ENCODE measurements at regions not wholly inside any gene's neighbourhood (a gene's known extent, or its start where the extent isn't known, plus 50 kb on each side); places are given as distances from the start of the nearest gene placed in this dataset.
A peak's percentile ranks its signal among the peaks of the same experiment; 100 is the strongest.

- ATAC-seq = peak; percentile 66; the same call in 2 of the 3 replicates
Measured at GRCh38 chr14:22084393-22085281, 411.0 kb upstream of the OR4E1 start.

GRCh38 chr14:22081337-22081736 is 407.7 kb upstream of the OR4E1 start:
- TF ChIP-seq, protein P1, sequence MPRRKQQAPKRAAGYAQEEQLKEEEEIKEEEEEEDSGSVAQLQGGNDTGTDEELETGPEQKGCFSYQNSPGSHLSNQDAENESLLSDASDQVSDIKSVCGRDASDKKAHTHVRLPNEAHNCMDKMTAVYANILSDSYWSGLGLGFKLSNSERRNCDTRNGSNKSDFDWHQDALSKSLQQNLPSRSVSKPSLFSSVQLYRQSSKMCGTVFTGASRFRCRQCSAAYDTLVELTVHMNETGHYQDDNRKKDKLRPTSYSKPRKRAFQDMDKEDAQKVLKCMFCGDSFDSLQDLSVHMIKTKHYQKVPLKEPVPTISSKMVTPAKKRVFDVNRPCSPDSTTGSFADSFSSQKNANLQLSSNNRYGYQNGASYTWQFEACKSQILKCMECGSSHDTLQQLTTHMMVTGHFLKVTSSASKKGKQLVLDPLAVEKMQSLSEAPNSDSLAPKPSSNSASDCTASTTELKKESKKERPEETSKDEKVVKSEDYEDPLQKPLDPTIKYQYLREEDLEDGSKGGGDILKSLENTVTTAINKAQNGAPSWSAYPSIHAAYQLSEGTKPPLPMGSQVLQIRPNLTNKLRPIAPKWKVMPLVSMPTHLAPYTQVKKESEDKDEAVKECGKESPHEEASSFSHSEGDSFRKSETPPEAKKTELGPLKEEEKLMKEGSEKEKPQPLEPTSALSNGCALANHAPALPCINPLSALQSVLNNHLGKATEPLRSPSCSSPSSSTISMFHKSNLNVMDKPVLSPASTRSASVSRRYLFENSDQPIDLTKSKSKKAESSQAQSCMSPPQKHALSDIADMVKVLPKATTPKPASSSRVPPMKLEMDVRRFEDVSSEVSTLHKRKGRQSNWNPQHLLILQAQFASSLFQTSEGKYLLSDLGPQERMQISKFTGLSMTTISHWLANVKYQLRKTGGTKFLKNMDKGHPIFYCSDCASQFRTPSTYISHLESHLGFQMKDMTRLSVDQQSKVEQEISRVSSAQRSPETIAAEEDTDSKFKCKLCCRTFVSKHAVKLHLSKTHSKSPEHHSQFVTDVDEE (CRISPR knock-in tag; IDR thresholded peaks at IDR 0.05) = no peak
- TF ChIP-seq ZNF565 (CRISPR knock-in tag; conservative IDR thresholded peaks at IDR 0.05; ENCODE audit: low read depth) (no peak), CSDC2 (CRISPR knock-in tag; IDR thresholded peaks at IDR 0.05) (no peak), ZNF8 (CRISPR knock-in tag; IDR thresholded peaks at IDR 0.05) (no peak), OSR1 (CRISPR knock-in tag; IDR thresholded peaks at IDR 0.05) (no peak), ARNTL (CRISPR knock-in tag; IDR thresholded peaks at IDR 0.05; ENCODE audit: borderline replicate concordance, low read depth) (no peak), TCF4 (CRISPR knock-in tag; IDR thresholded peaks at IDR 0.05; ENCODE audit: borderline replicate concordance) (no peak), ISL1 (CRISPR knock-in tag; IDR thresholded peaks at IDR 0.05) (no peak), ZNF70 (CRISPR knock-in tag; IDR thresholded peaks at IDR 0.05) (no peak)

More at GRCh38 chr14:22084393-22085281, 411.0 kb upstream of the OR4E1 start:
- no peak for TF ChIP-seq OSR1 (CRISPR knock-in tag; IDR thresholded peaks at IDR 0.05)
- TF ChIP-seq, protein P1 (CRISPR knock-in tag; IDR thresholded peaks at IDR 0.05) = no peak
- no peak for TF ChIP-seq TOX (CRISPR knock-in tag; IDR thresholded peaks at IDR 0.05; ENCODE audit: borderline replicate concordance)
- no peak for TF ChIP-seq ZNF565 (CRISPR knock-in tag; conservative IDR thresholded peaks at IDR 0.05; ENCODE audit: low read depth)

GRCh38 chr14:22079766-22080165 is 406.1 kb upstream of the OR4E1 start:
- TF ChIP-seq, protein P1 (CRISPR knock-in tag; IDR thresholded peaks at IDR 0.05) = no peak
- TF ChIP-seq RARB (CRISPR knock-in tag; IDR thresholded peaks at IDR 0.05) (no peak), CSRNP3 (CRISPR knock-in tag; IDR thresholded peaks at IDR 0.05) (no peak), ZFP3 (CRISPR knock-in tag; IDR thresholded peaks at IDR 0.05) (no peak), POU6F1 (CRISPR knock-in tag; IDR thresholded peaks at IDR 0.05; ENCODE audit: borderline replicate concordance, low read depth) (no peak)
- no peak for ATAC-seq

More at GRCh38 chr14:22081337-22081736, 407.7 kb upstream of the OR4E1 start:
- ATAC-seq = no peak
